ENCODE measurements at regions not wholly inside any gene's neighbourhood (a gene's known extent, or its start where the extent isn't known, plus 50 kb on each side); places are given as distances from the start of the nearest gene placed in this dataset.

DNA sequence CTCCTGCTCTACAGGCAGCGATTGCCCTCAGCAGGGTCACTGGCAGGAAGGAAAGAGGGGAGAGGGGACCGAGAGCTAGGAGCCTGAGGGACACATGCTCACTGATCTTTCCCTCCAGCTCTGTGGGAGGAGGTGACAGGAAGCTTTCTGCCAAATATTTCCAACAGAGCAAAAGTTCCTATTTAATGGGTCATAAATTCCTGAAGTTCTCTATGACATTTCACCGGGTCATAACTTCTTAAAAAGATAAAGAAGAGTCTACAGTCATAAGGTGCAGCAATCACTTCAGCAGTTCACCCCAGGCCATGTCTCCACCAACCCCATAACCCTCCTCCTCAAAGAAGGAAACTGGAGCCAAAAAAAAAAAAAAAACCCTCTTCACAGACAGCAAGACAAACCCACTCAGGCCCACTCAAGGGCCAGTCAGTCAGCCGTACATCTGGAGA is 481.1 kb downstream of the NR2F1-AS1 start:
- TF ChIP-seq, protein P1, sequence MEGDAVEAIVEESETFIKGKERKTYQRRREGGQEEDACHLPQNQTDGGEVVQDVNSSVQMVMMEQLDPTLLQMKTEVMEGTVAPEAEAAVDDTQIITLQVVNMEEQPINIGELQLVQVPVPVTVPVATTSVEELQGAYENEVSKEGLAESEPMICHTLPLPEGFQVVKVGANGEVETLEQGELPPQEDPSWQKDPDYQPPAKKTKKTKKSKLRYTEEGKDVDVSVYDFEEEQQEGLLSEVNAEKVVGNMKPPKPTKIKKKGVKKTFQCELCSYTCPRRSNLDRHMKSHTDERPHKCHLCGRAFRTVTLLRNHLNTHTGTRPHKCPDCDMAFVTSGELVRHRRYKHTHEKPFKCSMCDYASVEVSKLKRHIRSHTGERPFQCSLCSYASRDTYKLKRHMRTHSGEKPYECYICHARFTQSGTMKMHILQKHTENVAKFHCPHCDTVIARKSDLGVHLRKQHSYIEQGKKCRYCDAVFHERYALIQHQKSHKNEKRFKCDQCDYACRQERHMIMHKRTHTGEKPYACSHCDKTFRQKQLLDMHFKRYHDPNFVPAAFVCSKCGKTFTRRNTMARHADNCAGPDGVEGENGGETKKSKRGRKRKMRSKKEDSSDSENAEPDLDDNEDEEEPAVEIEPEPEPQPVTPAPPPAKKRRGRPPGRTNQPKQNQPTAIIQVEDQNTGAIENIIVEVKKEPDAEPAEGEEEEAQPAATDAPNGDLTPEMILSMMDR (conservative IDR thresholded peaks at IDR 0.05 in 1 of 2, IDR thresholded peaks at IDR 0.05 in 1 of 2; ENCODE audit: extremely low read depth in 1 of 2, insufficient read depth in 1 of 2, low read depth in 1 of 2, low read length in 2 of 2): no peak
- no peak for TF ChIP-seq EZH2 (IDR thresholded peaks at IDR 0.05; ENCODE audit: borderline replicate concordance, low read length)
